Keratinocyte (primary cell): ENCODE measurements at regions not wholly inside any gene's neighbourhood (a gene's known extent, or its start where the extent isn't known, plus 50 kb on each side); places are given as distances from the start of the nearest gene placed in this dataset.

ENCODE experiments used
- DNase-seq: peaks from one replicate; pipeline ENCODE4 v3.0.0-alpha.2; 2011; ENCODE audit warnings: low read depth, missing footprints, low spot score
- FAIRE-seq: peaks from 2 replicates; lab custom pipeline; 2011; peaks lifted over from hg19 to GRCh38; lab: Jason Lieb, UNC
- H2AFZ ChIP-seq: 2 replicates; pipeline ENCODE4 v1.6.0; 2012; ENCODE audit warnings: low read length, control low read depth, inconsistent platforms; ENCODE audit not compliant: control insufficient read depth
- H3K27ac ChIP-seq: 2 replicates; pipeline ENCODE4 v1.5.1; 2011; ENCODE audit warnings: low read length; ENCODE audit not compliant: control insufficient read depth, insufficient read depth
- H3K27me3 ChIP-seq: 3 replicates; pipeline ENCODE4 v1.6.0; 2011; ENCODE audit warnings: low read length; ENCODE audit not compliant: control insufficient read depth, insufficient read depth; ENCODE audit errors: extremely low read depth
- H3K36me3 ChIP-seq, 2 experiments: 2 replicates in 1 of 2; 3 replicates in 1 of 2; pipeline ENCODE4 v1.5.1; 2011; ENCODE audit warnings: low read length in 2 of 2, mild to moderate bottlenecking in 1 of 2; ENCODE audit not compliant: control insufficient read depth in 2 of 2, insufficient read depth in 2 of 2; ENCODE audit errors: extremely low read depth in 1 of 2
- H3K4me1 ChIP-seq: 3 replicates; pipeline ENCODE4 v1.5.1; 2011; ENCODE audit warnings: low read length; ENCODE audit not compliant: control insufficient read depth, insufficient read depth; ENCODE audit errors: extremely low read depth
- H3K4me2 ChIP-seq: 3 replicates; pipeline ENCODE4 v1.6.0; 2011; ENCODE audit warnings: low read depth, low read length; ENCODE audit not compliant: control insufficient read depth, insufficient read depth; ENCODE audit errors: extremely low read depth
- H3K4me3 ChIP-seq, 3 experiments: fragments of 200-600 bp in 1 of 3; sonication (generic) in 1 of 3; 2 replicates in 2 of 3; 3 replicates in 1 of 3; pipeline ENCODE4 v1.5.1; 2011 to 2016; ENCODE audit warnings: low read length in 3 of 3, mild to moderate bottlenecking in 3 of 3, control low read depth in 2 of 3, inconsistent platforms in 1 of 3, low read depth in 1 of 3, mixed read lengths in 1 of 3, mixed run types in 1 of 3, moderate library complexity in 1 of 3; ENCODE audit not compliant: control insufficient read depth in 2 of 3, insufficient read depth in 2 of 3; ENCODE audit errors: extremely low read depth in 1 of 3
- H3K79me2 ChIP-seq: 2 replicates; pipeline ENCODE4 v1.6.0; 2012; ENCODE audit warnings: low read length; ENCODE audit not compliant: control insufficient read depth, insufficient read depth
- H3K9ac ChIP-seq: 3 replicates; pipeline ENCODE4 v1.6.0; 2011; ENCODE audit warnings: low read length; ENCODE audit not compliant: control insufficient read depth, insufficient read depth; ENCODE audit errors: extremely low read depth
- H3K9me1 ChIP-seq: 3 replicates; pipeline ENCODE4 v1.6.0; 2011; ENCODE audit warnings: low read length; ENCODE audit not compliant: control insufficient read depth, insufficient read depth; ENCODE audit errors: extremely low read depth
- H3K9me3 ChIP-seq: 2 replicates; pipeline ENCODE4 v1.5.1; 2012; ENCODE audit warnings: low read depth, low read length; ENCODE audit not compliant: control insufficient read depth
- H4K20me1 ChIP-seq: 3 replicates; pipeline ENCODE4 v1.6.0; 2011; ENCODE audit warnings: low read length; ENCODE audit not compliant: control insufficient read depth, insufficient read depth; ENCODE audit errors: extremely low read depth
- CTCF ChIP-seq, 3 experiments: IDR thresholded peaks in 1 of 3; conservative IDR thresholded peaks in 1 of 3; optimal IDR thresholded peaks in 1 of 3; 2 replicates in 2 of 3; 3 replicates in 1 of 3; pipeline versions ENCODE3 to v1.5.1; 2011; ENCODE audit warnings: low read length in 3 of 3, mild to moderate bottlenecking in 3 of 3, moderate library complexity in 2 of 3, control low read depth in 1 of 3, inconsistent platforms in 1 of 3; ENCODE audit not compliant: insufficient read depth in 2 of 3; ENCODE audit errors: extremely low read depth in 1 of 3
- EZH2 ChIP-seq: IDR thresholded peaks from one replicate; pipeline ENCODE4 v1.6.1; 2012; ENCODE audit warnings: inconsistent platforms, mild to moderate bottlenecking, low read length, moderate library complexity
- dilution Hi-C: fragments of 300-500 bp; cut with MboI; formaldehyde crosslinking; loops from one replicate; pipeline ENCODE4 v1.7.0; 2020; ENCODE audit warnings: low sequenced_read_pairs; ENCODE audit not compliant: extremely low pct_ligation_motif_present

GRCh38 chr2:117128461-117128860, 686.0 kb upstream of the DDX18 start:
- dilution Hi-C loops = no loop called here
- Histone ChIP-seq H3K36me3 (no peaks in the 10 kb centered on the region), H3K27ac (no peak overlapping the region), H4K20me1 (no peaks in the 10 kb centered on the region), H3K27me3 (no peaks in the 10 kb centered on the region), H3K79me2 (no peaks in the 10 kb centered on the region), H3K4me1 (no peaks in the 10 kb centered on the region), H3K9me3 (no peaks in the 10 kb centered on the region), H3K9ac (no peak overlapping the region), H3K4me3 (no peak overlapping the region), H3K9me1 (no peaks in the 10 kb centered on the region), H2AFZ (no peak overlapping the region), H3K4me2 (no peak overlapping the region)
- TF ChIP-seq CTCF (optimal IDR thresholded peaks at IDR 0.05 in 1 of 3, IDR thresholded peaks at IDR 0.05 in 1 of 3, conservative IDR thresholded peaks at IDR 0.05 in 1 of 3; ENCODE audit: extremely low read depth in 1 of 3, insufficient read depth in 2 of 3, low read length in 3 of 3) = no peak
- no peak for TF ChIP-seq EZH2
- DNase-seq (no peak), FAIRE-seq (no peak)

- Histone ChIP-seq H3K36me3 (no peaks in the 10 kb centered on the region), H2AFZ (no peak overlapping the region), H3K79me2 (no peaks in the 10 kb centered on the region), H3K9me3 (no peaks in the 10 kb centered on the region), H3K9ac (no peak overlapping the region), H3K9me1 (no peaks in the 10 kb centered on the region), H3K4me1 (no peaks in the 10 kb centered on the region), H3K27me3 (no peaks in the 10 kb centered on the region), H4K20me1 (no peaks in the 10 kb centered on the region), H3K4me3 (no peak overlapping the region), H3K4me2 (no peak overlapping the region), H3K27ac (no peak overlapping the region)
- no peak for TF ChIP-seq CTCF (optimal IDR thresholded peaks at IDR 0.05 in 1 of 3, IDR thresholded peaks at IDR 0.05 in 1 of 3, conservative IDR thresholded peaks at IDR 0.05 in 1 of 3; ENCODE audit: extremely low read depth in 1 of 3, insufficient read depth in 2 of 3, low read length in 3 of 3)
- no peak for TF ChIP-seq EZH2
- DNase-seq (no peak), FAIRE-seq (no peak)
- dilution Hi-C loops = no loop called here
These were observed 677.1 kb upstream of the DDX18 start for GRCh38 chr2:117137371-117137770.
